Bronchial epithelial cell (primary cell): ENCODE measurements at regions not wholly inside any gene's neighbourhood (a gene's known extent, or its start where the extent isn't known, plus 50 kb on each side); places are given as distances from the start of the nearest gene placed in this dataset.
A peak's percentile ranks its signal among the peaks of the same experiment; 100 is the strongest.

Experiments
- DNase-seq: peaks from one replicate; pipeline ENCODE4 v3.0.0-alpha.2; 2010; ENCODE audit warnings: low read depth
- FAIRE-seq: peaks from 2 replicates; lab custom pipeline; 2011; peaks lifted over from hg19 to GRCh38; lab: Jason Lieb, UNC
- H3K27me3 ChIP-seq: 2 replicates; pipeline ENCODE4 v1.5.1; 2011; ENCODE audit warnings: low read length; ENCODE audit not compliant: control insufficient read depth, insufficient read depth
- H3K36me3 ChIP-seq: 2 replicates; pipeline ENCODE4 v1.5.1; 2011; ENCODE audit warnings: low read length; ENCODE audit not compliant: control insufficient read depth, insufficient read depth
- H3K4me3 ChIP-seq: 2 replicates; pipeline ENCODE4 v1.5.1; 2011; ENCODE audit warnings: mild to moderate bottlenecking, low read depth, low read length, control low read depth
- TF ChIP-seq, protein P1 (sequence below): IDR thresholded peaks from 2 replicates; pipeline ENCODE4 v1.5.1; 2011; ENCODE audit warnings: mild to moderate bottlenecking, moderate library complexity, low read length, control low read depth, inconsistent platforms; ENCODE audit not compliant: insufficient read depth, severe bottlenecking

DNA sequence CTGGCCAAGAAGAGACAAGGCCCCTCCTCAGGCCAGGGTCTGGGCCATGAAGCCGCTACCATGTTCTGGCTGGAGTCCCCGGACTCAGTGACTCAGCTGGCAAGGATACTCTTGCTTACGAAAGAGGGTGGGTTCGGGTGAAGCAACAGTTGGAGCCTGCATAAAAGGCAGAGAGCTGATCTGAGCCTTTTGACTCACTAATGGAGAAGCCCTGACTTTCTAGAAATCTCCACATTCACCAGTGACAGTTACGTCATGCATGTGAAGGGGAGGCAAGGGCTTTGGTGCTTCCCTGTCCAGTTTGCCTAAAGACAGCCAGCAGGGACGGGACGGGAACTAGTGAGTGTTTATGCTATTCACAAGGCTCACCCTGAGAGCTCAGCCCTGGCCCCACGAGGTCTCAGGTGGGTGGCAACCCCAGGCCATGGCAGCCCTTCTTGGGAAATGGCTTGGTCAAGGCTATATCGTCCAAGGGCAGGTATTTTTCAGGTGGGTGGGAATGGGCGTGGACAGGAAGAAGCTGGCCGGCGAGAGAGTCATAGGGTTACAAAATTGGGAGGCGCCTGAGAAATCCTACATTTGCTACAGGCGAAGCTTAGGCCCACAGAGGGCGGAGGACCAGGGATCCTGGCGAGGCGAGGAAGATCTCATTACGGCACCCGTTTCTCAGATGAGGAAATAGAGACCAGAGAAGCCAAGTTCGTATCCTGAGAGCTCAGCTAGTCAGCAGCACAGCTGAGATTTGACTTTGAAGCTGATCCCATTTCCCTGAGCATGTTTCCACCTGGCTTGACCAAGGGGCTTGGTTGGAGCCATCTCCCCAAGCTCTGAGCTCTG is 314.6 kb downstream of the BCL11B start:
- DNase-seq (peak; percentile 94), FAIRE-seq (peak; percentile 98)

DNA sequence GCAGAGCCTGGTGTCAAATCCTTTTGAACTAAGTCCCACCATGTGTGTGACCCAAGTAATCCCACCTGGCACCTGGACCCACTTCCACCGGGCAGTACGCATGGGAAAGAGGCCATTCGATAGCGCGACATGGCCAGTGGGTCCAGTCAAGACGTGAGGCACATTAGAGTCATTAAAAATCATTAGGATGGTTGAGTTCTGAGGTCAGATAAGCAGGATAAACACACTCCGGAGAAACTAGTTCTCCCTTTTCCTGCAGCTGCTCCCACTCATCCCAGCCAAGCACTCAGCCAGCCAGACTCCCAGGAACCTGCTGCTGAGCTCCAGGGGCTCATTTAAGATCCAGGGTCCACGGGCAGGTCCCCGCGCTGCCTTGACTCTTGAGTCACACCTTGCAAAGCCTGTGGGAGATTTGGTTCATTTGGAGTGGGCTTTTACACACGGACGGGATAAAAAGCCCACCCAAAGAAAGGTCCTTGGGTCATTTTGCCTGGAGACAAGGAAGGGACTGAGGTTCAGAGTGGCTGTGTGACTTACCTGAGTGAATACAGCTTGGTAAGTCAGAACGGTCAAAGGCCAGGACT is 313.9 kb downstream of the BCL11B start:
- TF ChIP-seq, protein P1, sequence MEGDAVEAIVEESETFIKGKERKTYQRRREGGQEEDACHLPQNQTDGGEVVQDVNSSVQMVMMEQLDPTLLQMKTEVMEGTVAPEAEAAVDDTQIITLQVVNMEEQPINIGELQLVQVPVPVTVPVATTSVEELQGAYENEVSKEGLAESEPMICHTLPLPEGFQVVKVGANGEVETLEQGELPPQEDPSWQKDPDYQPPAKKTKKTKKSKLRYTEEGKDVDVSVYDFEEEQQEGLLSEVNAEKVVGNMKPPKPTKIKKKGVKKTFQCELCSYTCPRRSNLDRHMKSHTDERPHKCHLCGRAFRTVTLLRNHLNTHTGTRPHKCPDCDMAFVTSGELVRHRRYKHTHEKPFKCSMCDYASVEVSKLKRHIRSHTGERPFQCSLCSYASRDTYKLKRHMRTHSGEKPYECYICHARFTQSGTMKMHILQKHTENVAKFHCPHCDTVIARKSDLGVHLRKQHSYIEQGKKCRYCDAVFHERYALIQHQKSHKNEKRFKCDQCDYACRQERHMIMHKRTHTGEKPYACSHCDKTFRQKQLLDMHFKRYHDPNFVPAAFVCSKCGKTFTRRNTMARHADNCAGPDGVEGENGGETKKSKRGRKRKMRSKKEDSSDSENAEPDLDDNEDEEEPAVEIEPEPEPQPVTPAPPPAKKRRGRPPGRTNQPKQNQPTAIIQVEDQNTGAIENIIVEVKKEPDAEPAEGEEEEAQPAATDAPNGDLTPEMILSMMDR = no peak
- FAIRE-seq = no peak
- DNase-seq = no peak
- Histone ChIP-seq H3K4me3 (no peak overlapping the region), H3K27me3 (no peaks in the 10 kb centered on the region), H3K36me3 (no peaks in the 10 kb centered on the region)

More for the DNA sequence above, 314.6 kb downstream of the BCL11B start:
- TF ChIP-seq, protein P1 = no peak
- Histone ChIP-seq H3K27me3 (no peaks in the 10 kb centered on the region), H3K36me3 (no peaks in the 10 kb centered on the region), H3K4me3 (no peak overlapping the region)

DNA sequence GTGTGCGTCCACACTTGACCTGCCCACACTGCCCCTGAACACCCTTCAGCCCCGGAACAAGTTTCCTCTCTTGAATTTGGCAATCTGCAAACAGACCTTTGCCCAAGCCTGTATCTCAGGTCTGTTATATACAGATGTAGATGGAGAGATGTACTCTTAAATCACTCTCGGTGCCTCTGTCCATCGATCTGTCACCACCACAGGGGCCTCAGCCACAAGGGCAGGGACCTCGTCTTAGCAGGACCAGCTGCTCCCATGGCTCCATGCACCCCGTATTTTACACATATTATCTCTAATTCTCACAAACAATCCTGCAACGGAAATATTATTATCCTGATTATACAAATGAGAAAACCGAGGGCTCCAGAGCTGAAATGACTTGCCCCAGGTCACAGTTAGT is 313.4 kb downstream of the BCL11B start:
- no peak for FAIRE-seq
- no peaks in the 10 kb centered on the region for H3K36me3 ChIP-seq
- TF ChIP-seq, protein P1 = no peak
- no peak overlapping the region for H3K4me3 ChIP-seq
- H3K27me3 ChIP-seq = no peaks in the 10 kb centered on the region
- no peak for DNase-seq

DNA sequence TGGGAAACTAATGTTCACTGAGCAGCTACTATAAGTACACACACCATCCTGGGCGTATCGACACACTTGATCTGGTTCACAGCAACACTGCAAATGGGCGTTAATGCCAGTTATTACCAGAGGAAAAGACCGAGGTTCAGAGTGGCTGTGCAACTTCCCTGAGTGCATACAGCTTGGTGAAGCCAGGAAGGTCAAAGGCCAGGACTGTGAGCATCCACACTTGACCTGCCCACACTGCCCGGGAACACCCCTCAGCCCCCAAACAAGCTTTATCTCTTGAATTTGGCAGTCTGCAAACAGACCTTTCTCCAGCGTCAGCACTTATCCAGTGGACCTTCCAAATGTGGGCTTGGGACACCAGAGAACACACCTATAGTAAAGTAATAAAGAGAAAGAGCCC is 312.6 kb downstream of the BCL11B start:
- Histone ChIP-seq H3K4me3 (no peak overlapping the region), H3K36me3 (no peaks in the 10 kb centered on the region), H3K27me3 (no peaks in the 10 kb centered on the region)
- no peak for FAIRE-seq
- TF ChIP-seq, protein P1 = no peak
- no peak for DNase-seq

DNA sequence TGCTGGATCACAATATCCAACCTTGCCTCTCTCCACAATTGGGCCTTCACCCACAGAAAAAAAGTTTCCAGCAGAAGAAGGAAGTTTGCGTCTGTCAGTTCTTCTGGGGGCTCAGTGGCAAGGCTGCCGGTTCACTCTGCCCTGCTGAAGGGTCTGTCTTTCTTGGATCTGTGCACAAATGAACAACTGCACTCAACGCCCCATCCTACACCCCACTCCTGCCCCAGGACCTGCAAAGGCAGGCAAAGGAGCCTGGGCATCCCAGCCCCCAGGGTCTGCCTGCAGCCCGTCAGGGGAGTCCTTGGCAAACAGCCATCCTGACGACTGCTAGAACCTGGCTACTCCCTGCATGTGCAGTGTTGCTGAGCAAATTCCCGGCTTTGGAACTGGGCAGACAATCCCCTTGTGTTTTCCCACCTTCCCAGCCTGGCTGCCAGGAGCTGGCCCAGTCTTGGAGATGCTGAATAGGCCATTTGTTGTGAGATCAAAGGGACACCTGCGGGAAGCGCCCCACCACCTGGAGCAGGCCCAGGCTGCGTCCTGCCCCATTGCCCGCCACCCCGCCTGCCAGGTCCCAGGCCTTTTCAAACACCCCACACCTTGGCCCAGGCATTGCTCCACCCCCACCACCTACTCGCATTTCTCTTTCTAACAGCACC is 311.9 kb downstream of the BCL11B start:
- FAIRE-seq (no peak), DNase-seq (no peak)
- TF ChIP-seq, protein P1 = no peak

More for the DNA sequence above, 311.9 kb downstream of the BCL11B start:
- no peak overlapping the region for H3K4me3 ChIP-seq
- H3K36me3 ChIP-seq = no peaks in the 10 kb centered on the region
- peaks cover under 1% of the 10 kb centered on the region for H3K27me3 ChIP-seq
